ENCODE measurements at regions not wholly inside any gene's neighbourhood (a gene's known extent, or its start where the extent isn't known, plus 50 kb on each side); places are given as distances from the start of the nearest gene placed in this dataset.

GRCh38 chr4:110823251-110823650, 200.4 kb upstream of the PITX2 start:
- TF ChIP-seq ZFX (IDR thresholded peaks at IDR 0.05; ENCODE audit: borderline replicate concordance) (no peak), CTCF (IDR thresholded peaks at IDR 0.05) (no peak)
- H3K27ac ChIP-seq: no peak overlapping the region

- H3K27ac ChIP-seq: no peak overlapping the region
- no peak for TF ChIP-seq CTCF (IDR thresholded peaks at IDR 0.05)
- no peak for TF ChIP-seq ZFX (IDR thresholded peaks at IDR 0.05; ENCODE audit: borderline replicate concordance)
Observed at GRCh38 chr4:110824344-110824743, 201.5 kb upstream of the PITX2 start.

GRCh38 chr4:110826656-110827055, 203.8 kb upstream of the PITX2 start:
- TF ChIP-seq ZFX (IDR thresholded peaks at IDR 0.05; ENCODE audit: borderline replicate concordance) (no peak), CTCF (IDR thresholded peaks at IDR 0.05) (no peak)
- H3K27ac ChIP-seq: no peak overlapping the region

- no peak overlapping the region for H3K27ac ChIP-seq
- TF ChIP-seq CTCF (IDR thresholded peaks at IDR 0.05) (no peak), ZFX (IDR thresholded peaks at IDR 0.05; ENCODE audit: borderline replicate concordance) (no peak)
Observed at GRCh38 chr4:110830461-110830860, 207.6 kb upstream of the PITX2 start.

GRCh38 chr4:110837896-110838450, 215.1 kb upstream of the PITX2 start:
- no peak for TF ChIP-seq ZFX (IDR thresholded peaks at IDR 0.05; ENCODE audit: borderline replicate concordance)
- no peak for TF ChIP-seq CTCF (IDR thresholded peaks at IDR 0.05)
- H3K27ac ChIP-seq: no peak overlapping the region

GRCh38 chr4:110840221-110840654, 217.4 kb upstream of the PITX2 start:
- no peak overlapping the region for H3K27ac ChIP-seq
- no peak for TF ChIP-seq CTCF (IDR thresholded peaks at IDR 0.05)
- TF ChIP-seq ZFX (IDR thresholded peaks at IDR 0.05; ENCODE audit: borderline replicate concordance): no peak

- TF ChIP-seq ZFX (IDR thresholded peaks at IDR 0.05; ENCODE audit: borderline replicate concordance): no peak
- 0 out of 2 replicates have a peak overlapping the region, but pooled peaks have one; percentile 83 for H3K27ac ChIP-seq
Observed at GRCh38 chr4:110848787-110849186, 225.9 kb upstream of the PITX2 start.

GRCh38 chr4:110849461-110849860, 226.6 kb upstream of the PITX2 start:
- peak overlapping the region; percentile 83 for H3K27ac ChIP-seq

More at GRCh38 chr4:110849461-110849860, 226.6 kb upstream of the PITX2 start:
- TF ChIP-seq CTCF (IDR thresholded peaks at IDR 0.05) (no peak), ZFX (IDR thresholded peaks at IDR 0.05; ENCODE audit: borderline replicate concordance) (no peak)
